GM12878 (cell line): ENCODE measurements at regions not wholly inside any gene's neighbourhood (a gene's known extent, or its start where the extent isn't known, plus 50 kb on each side); places are given as distances from the start of the nearest gene placed in this dataset.
"Not testable (repeated sequence)": the region's sequence is repeated elsewhere in the genome, so short reads cannot be mapped to it uniquely, and the experiment has no call there.

Source experiments
- CHD1 ChIP-seq: IDR thresholded peaks from 2 replicates; pipeline ENCODE4 v1.6.1; 2012; ENCODE audit warnings: low read depth, low read length, improper control_type of control experiment
- EP300 ChIP-seq, 2 experiments: fragments of 150-350 bp in 1 of 2; IDR thresholded peaks; 2 replicates each; pipeline ENCODE4 v1.6.1; 2011 to 2012; ENCODE audit warnings: low read depth in 2 of 2, low read length in 2 of 2, borderline replicate concordance in 1 of 2, improper control_type of control experiment in 1 of 2, inconsistent platforms in 1 of 2; ENCODE audit not compliant: control insufficient read depth in 1 of 2
- FOXK2 ChIP-seq: fragments of 450-650 bp; IDR thresholded peaks from 2 replicates; pipeline ENCODE4 v1.6.1; 2017; ENCODE audit warnings: mild to moderate bottlenecking, moderate library complexity
- MEF2A ChIP-seq: IDR thresholded peaks from 2 replicates; pipeline ENCODE4 v1.6.1; 2011; ENCODE audit warnings: low read depth, mild to moderate bottlenecking, low read length, moderate library complexity; ENCODE audit not compliant: insufficient read depth
- POLR2AphosphoS2 ChIP-seq: IDR thresholded peaks from 2 replicates; pipeline ENCODE4 v1.6.1; 2011; ENCODE audit warnings: low read depth, mild to moderate bottlenecking, low read length, improper control_type of control experiment, moderate library complexity
- RAD21 ChIP-seq: IDR thresholded peaks from 2 replicates; pipeline ENCODE4 v1.6.1; 2011; ENCODE audit warnings: mild to moderate bottlenecking, low read depth, low read length, moderate library complexity; ENCODE audit not compliant: insufficient read depth
- TARDBP ChIP-seq: IDR thresholded peaks from 2 replicates; pipeline ENCODE4 v1.6.1; 2016; ENCODE audit warnings: borderline replicate concordance
- TCF7 ChIP-seq: IDR thresholded peaks from 2 replicates; pipeline ENCODE4 v1.6.1; 2014; ENCODE audit warnings: antibody characterized with exemption, borderline replicate concordance
- ZNF207 ChIP-seq: fragments of 450-650 bp; IDR thresholded peaks from 2 replicates; pipeline ENCODE4 v1.6.1; 2014; ENCODE audit warnings: antibody characterized with exemption, mild to moderate bottlenecking, borderline replicate concordance
- ZNF384 ChIP-seq: IDR thresholded peaks from 2 replicates; pipeline ENCODE4 v1.6.1; 2012; ENCODE audit warnings: low read depth, mild to moderate bottlenecking, low read length, improper control_type of control experiment, borderline replicate concordance
- TF ChIP-seq, protein P1 (sequence below), 3 experiments: IDR thresholded peaks in 2 of 3; conservative IDR thresholded peaks in 1 of 3; 2 replicates each; pipeline ENCODE4 v1.5.1; 2011; ENCODE audit warnings: low read depth in 3 of 3, low read length in 3 of 3, mild to moderate bottlenecking in 3 of 3, control low read depth in 2 of 3, moderate library complexity in 2 of 3, inconsistent platforms in 1 of 3, mixed read lengths in 1 of 3; ENCODE audit not compliant: control insufficient read depth in 2 of 3, insufficient read depth in 1 of 3; ENCODE audit errors: extremely low read depth in 1 of 3
- TF ChIP-seq, protein P2 (sequence below): fragments of 450-650 bp; IDR thresholded peaks from 2 replicates; pipeline ENCODE4 v1.6.1; 2017; ENCODE audit warnings: antibody characterized with exemption, mild to moderate bottlenecking, moderate library complexity

DNA sequence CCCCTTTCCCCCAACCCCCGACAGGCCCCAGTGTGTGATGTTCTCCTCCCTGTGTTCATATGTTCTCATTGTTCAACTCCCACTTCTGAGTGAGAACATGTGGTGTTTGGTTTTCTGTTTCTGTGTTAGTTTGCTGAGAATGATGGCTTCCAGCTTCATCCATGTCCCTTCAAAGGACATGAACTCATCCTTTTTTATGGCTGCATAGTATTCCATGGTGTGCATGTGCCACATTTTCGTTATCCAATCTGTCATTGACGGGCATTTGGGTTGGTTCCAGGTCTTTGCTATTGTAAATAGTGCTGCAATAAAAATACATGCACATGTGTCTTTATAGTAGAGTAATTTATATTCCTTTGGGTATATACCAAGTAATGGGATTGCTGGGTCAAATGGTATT is 105.5 kb upstream of the PCED1B start:
- TF ChIP-seq CHD1; POLR2AphosphoS2; FOXK2; MEF2A; TCF7; ZNF207; TARDBP; ZNF384; RAD21; EP300 (IDR thresholded peaks at IDR 0.05; ENCODE audit: borderline replicate concordance in 1 of 2, control insufficient read depth in 1 of 2, low read depth in 2 of 2, low read length in 2 of 2): not testable (repeated sequence)
- TF ChIP-seq, protein P1, sequence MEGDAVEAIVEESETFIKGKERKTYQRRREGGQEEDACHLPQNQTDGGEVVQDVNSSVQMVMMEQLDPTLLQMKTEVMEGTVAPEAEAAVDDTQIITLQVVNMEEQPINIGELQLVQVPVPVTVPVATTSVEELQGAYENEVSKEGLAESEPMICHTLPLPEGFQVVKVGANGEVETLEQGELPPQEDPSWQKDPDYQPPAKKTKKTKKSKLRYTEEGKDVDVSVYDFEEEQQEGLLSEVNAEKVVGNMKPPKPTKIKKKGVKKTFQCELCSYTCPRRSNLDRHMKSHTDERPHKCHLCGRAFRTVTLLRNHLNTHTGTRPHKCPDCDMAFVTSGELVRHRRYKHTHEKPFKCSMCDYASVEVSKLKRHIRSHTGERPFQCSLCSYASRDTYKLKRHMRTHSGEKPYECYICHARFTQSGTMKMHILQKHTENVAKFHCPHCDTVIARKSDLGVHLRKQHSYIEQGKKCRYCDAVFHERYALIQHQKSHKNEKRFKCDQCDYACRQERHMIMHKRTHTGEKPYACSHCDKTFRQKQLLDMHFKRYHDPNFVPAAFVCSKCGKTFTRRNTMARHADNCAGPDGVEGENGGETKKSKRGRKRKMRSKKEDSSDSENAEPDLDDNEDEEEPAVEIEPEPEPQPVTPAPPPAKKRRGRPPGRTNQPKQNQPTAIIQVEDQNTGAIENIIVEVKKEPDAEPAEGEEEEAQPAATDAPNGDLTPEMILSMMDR (IDR thresholded peaks at IDR 0.05 in 2 of 3, conservative IDR thresholded peaks at IDR 0.05 in 1 of 3; ENCODE audit: control insufficient read depth in 2 of 3, extremely low read depth in 1 of 3, insufficient read depth in 1 of 3, low read depth in 3 of 3, low read length in 3 of 3) = not testable (repeated sequence)
- TF ChIP-seq, protein P2, sequence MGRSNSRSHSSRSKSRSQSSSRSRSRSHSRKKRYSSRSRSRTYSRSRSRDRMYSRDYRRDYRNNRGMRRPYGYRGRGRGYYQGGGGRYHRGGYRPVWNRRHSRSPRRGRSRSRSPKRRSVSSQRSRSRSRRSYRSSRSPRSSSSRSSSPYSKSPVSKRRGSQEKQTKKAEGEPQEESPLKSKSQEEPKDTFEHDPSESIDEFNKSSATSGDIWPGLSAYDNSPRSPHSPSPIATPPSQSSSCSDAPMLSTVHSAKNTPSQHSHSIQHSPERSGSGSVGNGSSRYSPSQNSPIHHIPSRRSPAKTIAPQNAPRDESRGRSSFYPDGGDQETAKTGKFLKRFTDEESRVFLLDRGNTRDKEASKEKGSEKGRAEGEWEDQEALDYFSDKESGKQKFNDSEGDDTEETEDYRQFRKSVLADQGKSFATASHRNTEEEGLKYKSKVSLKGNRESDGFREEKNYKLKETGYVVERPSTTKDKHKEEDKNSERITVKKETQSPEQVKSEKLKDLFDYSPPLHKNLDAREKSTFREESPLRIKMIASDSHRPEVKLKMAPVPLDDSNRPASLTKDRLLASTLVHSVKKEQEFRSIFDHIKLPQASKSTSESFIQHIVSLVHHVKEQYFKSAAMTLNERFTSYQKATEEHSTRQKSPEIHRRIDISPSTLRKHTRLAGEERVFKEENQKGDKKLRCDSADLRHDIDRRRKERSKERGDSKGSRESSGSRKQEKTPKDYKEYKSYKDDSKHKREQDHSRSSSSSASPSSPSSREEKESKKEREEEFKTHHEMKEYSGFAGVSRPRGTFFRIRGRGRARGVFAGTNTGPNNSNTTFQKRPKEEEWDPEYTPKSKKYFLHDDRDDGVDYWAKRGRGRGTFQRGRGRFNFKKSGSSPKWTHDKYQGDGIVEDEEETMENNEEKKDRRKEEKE = not testable (repeated sequence)
